Gastroesophageal sphincter (tissue), 3 donors: ENCODE measurements at regions not wholly inside any gene's neighbourhood (a gene's known extent, or its start where the extent isn't known, plus 50 kb on each side); places are given as distances from the start of the nearest gene placed in this dataset.

Experiments
- POLR2A ChIP-seq, 2 donors: fragments of 450-650 bp; IDR thresholded peaks; one replicate each; pipeline ENCODE4 v1.6.1; 2017; ENCODE audit warnings: antibody characterized with exemption in 2 of 2, mild to moderate bottlenecking in 2 of 2, moderate library complexity in 1 of 2
- TF ChIP-seq, protein P1 (sequence below), 4 experiments: fragments of 200-600 bp in 2 of 4; fragments of 450-650 bp in 2 of 4; sonication (generic) in 1 of 4; IDR thresholded peaks; one replicate each; pipeline ENCODE4 v1.5.1; 2017 to 2019; ENCODE audit warnings: antibody characterized with exemption in 4 of 4, mild to moderate bottlenecking in 2 of 4, moderate library complexity in 2 of 4

DNA sequence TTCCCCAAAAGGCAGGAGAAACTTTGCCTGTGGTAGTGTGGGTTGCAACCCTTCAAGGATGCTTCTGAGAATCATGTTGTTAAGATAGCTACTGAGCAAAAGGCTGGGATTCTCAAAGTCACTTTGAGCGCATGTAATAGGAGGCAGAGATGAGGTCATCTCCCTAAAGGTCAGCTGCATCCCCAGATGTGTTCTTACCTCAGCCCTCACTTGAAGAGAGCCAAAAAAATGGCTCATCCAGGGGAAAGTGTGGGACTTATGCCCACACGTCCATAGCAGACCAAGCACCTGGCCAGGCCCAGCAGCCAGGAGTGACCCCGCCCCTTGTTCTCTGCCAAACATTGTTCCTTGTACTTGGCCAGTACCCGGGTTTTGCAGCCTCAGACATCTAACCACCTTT is 187.0 kb upstream of the BMP2 start:
- TF ChIP-seq, protein P1, sequence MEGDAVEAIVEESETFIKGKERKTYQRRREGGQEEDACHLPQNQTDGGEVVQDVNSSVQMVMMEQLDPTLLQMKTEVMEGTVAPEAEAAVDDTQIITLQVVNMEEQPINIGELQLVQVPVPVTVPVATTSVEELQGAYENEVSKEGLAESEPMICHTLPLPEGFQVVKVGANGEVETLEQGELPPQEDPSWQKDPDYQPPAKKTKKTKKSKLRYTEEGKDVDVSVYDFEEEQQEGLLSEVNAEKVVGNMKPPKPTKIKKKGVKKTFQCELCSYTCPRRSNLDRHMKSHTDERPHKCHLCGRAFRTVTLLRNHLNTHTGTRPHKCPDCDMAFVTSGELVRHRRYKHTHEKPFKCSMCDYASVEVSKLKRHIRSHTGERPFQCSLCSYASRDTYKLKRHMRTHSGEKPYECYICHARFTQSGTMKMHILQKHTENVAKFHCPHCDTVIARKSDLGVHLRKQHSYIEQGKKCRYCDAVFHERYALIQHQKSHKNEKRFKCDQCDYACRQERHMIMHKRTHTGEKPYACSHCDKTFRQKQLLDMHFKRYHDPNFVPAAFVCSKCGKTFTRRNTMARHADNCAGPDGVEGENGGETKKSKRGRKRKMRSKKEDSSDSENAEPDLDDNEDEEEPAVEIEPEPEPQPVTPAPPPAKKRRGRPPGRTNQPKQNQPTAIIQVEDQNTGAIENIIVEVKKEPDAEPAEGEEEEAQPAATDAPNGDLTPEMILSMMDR (IDR thresholded peaks at IDR 0.05) = no peak
- TF ChIP-seq POLR2A (IDR thresholded peaks at IDR 0.05) = no peak
